Hematopoietic multipotent progenitor cell treated with erythropoietin and hydrocortisone succinate and interleukin-3 and kit ligand, for 15 days (in vitro differentiated cells): ENCODE measurements at regions not wholly inside any gene's neighbourhood (a gene's known extent, or its start where the extent isn't known, plus 50 kb on each side); places are given as distances from the start of the nearest gene placed in this dataset.

ENCODE experiments used
- DNase-seq: peaks from one replicate; pipeline ENCODE4 v3.0.0-alpha.2; 2015; ENCODE audit warnings: low spot score

DNA sequence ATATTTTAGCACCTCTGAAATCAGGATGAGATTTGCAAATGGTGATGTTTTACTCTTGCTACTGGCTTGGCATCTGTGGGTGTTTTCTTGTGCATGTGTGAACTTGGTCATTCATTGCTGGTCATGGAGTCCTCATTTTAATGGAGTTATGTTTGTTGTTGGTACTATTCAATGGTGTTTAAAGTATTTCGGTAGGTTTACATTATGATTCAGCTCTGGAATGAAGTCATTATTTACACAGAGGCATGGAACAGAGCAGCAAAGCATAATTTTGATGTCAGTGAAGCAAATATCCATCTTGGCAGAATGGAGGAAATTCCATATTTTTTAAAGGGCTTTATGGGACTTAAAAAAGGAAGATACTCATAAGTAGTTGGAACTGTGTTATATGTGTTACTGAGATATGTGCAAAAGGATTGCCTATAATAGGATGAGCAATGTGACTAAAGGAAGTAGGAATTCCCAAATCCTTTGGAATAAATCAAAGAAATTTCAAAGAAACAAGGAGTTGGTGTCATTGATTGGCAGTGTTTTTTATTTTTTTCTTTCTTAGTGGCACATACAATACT is 147.4 kb downstream of the ACTBL2 start:
- no peak for DNase-seq

DNA sequence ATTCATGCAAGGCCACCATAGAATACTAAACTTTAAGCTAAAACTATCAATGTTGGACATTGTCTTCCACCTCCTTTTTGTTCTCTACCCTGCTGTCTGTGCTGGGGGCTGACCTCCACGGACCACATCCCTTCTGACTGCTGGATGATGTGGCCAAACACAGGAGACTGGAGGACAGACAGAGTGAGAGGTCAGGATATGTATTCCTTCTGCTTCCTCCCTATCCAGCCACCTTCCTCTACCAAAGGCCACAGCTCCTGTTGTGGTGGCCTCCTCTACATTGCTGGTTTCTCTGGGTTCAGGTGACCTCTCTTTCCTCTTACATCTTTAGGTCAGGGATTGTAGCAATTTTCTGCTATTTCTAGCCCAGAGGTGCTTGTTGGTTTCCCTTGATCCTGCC is 148.1 kb downstream of the ACTBL2 start:
- DNase-seq = no peak

DNA sequence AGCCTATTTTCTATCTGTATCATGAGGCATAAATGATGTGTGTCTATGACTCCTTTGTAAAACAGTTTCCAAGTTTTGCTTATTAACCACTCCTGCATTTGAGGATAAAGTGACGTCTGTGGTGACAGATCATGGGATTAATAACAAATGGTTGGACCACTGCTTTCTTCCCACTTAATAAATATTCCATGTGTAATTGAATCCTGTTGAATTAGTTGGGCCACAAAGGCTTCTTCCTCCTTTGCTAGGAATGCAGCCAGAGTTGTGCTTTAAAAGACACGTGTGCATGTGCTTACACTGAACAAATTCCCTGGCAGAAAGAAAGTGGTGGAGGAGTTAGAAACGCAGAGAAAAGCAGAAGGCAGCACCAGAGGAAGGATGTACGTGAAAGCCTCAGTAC is 150.2 kb downstream of the ACTBL2 start:
- no peak for DNase-seq

DNA sequence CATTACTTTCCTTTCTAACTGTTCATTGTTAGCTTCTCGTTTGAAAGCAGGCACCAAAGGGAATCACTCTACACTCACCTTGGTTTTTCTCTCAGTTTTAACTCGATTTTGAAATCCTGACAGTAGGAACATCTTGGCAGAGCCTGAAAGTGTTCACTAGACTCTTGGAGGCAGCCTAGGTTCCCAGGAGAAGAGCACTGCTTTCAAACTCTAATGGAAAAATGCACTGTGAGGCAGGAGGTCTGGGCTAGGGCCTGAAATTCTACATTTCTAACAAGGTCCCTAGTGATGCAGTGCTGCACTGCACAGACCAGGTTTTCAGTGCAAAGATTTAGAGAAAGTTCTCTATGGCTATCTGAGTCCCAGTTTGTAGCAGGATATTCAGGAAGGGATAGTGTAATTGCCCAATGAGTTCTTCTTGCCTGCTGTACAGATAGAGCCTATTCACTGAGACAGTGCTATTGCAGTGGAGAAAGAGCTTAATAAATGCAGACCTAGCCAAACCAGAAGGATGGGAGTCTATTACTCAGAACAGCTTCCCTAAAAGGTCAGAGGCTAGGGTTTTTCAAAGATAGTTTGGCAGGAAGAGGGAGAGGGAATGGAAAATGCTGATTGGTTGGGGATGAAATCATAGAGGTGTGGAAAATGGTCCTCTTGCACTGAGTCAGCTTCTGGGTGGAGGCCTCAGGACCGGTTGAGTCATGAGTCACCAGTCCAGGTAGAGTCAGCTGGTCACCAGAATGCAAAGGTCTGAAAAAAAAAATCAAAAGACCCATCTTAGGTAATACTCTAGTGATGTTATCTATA is 153.9 kb downstream of the GPBP1 start:
- no peak for DNase-seq

DNA sequence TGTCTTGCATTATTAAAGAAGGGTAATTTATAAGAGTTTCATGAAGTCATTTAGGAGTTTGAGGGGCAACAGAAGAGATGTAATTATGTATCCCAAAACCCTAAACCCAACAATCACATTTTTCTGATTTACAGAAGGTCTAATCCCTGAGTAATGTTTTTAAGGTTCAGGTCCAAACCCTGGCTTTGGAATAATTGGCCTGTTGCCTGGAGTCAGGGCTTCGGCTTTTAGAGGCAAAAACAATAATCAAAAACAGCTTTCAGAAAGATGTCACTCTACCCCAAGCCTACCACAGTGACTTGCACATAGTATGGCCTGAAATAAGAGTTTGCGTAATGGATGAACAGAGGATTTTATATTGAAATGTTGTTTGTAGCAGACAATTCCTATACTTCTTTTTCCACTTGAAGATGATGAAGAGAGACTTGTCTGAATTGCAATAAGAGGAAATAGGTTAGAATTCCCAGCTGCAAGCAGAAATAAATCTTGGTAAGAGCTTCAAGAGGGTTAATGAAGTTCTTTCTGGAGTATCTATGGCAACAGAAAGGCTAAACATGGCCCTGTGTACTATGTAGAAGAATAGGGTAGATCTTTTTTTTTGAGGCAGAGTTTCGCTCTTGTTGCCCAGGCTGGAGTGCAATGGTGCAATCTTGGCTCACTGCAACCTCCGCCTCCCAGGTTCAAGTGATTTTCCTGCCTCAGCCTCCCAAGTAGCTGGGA is 152.0 kb downstream of the GPBP1 start:
- DNase-seq = no peak

DNA sequence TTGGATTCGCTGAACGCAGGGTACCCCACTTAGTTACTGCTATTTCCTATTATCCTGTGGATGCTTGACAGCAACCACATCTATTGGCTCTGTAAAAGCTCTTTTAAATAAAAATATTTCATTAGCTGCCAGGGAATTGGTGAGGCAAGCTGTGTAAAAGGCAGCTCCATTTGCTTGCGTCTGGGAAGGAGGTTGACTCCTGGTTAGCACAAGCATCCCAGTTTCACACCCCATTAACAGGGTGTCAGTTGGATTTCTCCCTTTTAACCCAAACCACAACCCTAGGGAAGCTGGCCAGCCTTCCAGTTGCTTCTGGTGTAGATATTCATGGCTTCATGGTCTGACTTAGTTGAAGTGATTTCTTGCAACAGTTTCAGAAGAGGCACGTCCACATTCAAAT is 151.0 kb downstream of the GPBP1 start:
- DNase-seq = no peak

DNA sequence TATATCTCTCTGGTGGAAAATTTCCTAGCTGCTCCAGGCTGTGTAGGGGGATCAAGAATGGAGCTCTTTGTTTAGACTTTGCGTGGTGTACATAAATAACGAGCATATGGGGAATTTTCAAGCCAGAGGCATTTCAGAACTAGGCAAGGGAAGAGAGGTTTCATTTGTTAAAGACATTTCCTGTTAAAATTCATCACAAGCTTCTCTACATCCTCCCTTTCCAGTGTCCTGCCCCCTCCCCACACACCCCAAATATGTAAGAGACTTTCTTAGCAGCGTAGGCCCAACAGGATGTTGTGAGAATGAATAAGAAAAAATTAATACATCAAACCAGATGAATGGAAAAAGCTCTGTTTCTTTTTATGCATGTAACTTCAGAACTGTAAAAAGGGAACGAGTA is 150.3 kb downstream of the GPBP1 start:
- no peak for DNase-seq

DNA sequence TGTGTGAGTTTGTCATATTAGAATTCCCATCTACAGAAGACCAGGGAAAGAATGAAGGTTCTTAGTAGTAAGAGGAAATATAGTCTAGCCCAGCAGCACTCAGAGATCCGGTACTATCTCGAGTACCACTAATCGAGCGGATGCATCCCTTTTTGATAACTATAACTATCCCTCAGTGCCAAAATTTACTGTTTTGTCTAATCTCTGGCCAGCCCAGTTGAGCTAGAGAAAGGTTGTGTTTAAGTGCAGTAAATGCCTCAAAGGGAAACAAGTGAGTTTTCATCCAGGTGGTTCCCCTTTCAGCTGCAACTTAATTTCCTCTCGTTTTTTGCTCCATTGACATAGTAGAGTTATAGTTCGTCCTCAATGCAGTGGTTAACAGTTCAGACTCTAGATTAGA is 146.7 kb downstream of the GPBP1 start:
- DNase-seq = no peak

DNA sequence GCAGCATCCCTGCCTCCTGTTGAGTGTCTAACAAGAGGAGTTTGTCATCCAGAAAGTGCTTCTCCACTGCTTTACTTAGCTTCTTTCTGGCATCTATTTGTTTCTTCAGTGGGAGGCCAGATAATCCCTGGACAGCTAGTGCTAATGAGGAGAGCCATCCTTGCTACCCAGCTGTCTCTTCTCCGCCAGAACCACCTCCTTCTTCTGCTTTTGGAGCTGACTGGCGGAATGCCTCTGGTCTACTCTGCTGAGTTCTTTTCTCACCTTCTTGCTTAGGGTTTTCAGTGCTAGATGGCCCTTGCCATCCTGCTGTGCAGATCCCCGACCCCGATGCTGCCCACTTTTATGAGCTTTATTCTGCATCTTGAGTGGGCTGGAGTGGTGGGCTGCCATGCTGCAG is 145.8 kb downstream of the GPBP1 start:
- DNase-seq = no peak

DNA sequence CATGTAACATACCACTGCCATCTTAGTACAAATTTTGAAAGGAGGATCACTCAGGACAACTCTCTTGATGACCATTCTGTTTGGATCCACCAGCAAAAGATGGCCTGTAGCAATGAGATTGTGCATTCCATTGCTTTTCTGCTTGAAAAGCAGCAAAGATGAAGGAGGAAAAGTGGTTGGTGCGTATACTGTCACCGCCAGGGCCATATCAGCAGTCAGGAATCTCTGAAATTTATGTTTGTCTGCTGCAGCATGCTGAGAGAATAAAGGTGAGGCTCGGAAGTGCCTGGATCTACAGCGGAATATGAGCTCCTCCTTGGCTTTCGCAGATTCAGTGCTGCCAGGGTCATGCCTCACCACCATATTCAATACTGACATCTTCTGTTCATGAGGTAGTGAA is 144.4 kb downstream of the GPBP1 start:
- DNase-seq = no peak

DNA sequence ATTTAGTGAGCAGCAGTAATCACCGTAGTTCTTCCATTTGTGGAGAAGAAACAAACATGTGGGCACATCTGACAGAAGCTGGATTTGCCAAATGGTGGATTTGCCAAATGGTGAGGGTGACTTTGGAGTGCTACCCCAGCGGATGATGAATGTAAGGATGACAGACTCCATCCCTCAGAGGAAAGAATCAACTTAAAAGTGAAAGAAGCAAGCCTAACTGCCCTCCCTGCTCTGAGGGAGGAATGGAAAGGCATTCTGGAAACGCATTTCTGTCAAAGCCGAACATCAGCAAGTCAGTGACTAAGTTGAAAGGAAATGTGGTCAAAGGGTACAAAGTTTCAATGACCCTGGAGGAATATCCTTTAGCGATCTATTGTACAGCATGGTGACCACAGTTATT is 143.5 kb downstream of the GPBP1 start:
- no peak for DNase-seq

DNA sequence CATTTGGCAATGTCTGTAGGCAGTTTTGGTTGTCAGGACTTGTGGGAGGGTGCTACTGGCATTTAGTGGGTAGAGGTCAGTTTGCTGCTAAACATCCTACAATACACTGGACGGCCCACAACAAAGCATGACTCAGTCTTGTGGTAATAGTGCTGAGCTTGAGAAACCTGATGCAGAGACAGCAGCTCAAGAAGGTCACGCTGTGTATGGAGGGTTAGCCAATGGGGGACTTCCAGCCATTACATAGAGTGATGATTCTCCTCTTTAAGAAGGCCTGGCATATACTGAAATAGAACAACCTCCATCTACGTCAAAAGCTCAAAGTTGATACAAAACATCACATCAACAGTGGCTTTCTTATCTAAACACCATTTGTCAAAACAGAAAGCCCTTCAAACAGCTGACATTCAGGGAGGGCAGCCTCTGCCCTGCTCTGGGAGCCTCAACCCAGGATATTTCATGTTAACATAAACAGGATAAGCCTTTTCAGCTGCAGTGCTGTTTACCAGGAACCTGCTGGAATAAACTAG is 143.0 kb downstream of the GPBP1 start:
- DNase-seq = no peak

DNA sequence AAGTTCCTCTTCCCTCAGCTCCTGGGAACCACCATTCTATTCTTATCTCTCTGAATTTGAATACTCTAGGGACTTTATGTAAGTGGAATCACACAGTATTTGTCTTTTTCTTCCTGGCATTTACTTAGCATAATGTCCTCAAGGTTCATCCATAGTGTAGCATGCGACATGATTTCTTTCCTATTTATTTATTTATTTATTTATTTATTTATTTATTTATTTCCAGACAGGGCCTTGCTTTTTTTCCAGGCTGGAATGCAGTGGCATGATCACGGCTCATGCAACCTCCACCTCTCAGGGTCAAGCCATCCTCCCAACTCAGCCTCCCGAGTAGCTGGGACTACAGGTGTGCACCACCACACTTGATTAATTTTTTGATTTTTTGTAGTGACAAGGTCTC is 142.1 kb downstream of the GPBP1 start:
- DNase-seq = no peak
